ENCODE measurements at regions not wholly inside any gene's neighbourhood (a gene's known extent, or its start where the extent isn't known, plus 50 kb on each side); places are given as distances from the start of the nearest gene placed in this dataset.

DNA sequence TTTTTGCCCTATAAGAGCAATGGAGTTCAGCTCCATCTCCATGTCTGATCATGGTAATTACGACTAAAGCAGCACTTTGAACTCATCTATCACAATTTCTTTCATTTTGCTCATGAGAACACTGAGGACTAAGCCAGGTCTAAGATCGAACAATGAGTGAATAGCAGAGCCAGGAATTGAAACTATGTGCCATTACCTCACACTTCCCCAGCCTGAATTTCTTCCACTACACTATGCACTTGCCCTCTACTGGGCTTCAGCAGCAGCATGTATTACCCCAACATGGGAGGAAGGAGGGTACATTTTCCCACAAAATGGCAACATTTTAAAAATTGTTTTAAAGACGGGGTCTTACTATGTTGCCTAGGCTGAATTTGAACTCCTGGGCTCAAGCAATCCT lies 274.7 kb upstream of the FGF13 start:
- H4K20me1 ChIP-seq (ENCODE audit: insufficient read depth), result no peaks in the 10 kb centered on the region; the same call in 1 of the 2 replicates
- no peak overlapping the region for H3K9ac ChIP-seq (ENCODE audit: low read length)
- H3K36me3 ChIP-seq (ENCODE audit: control insufficient read depth in 1 of 2, insufficient read depth in 2 of 2, low read length in 2 of 2), result no peaks in the 10 kb centered on the region
- RAD21 ChIA-PET (ENCODE audit: low non-redundant PET in 1 of 2, low total read pairs in 2 of 2, uncharacterized antibody in 2 of 2, unreplicated experiment in 2 of 2), result no interaction called here
- no peak overlapping the region for H3K4me3 ChIP-seq (replicated peaks in 1 of 2; ENCODE audit: low read depth in 1 of 2, low read length in 2 of 2)
- intact Hi-C loops (cut with micrococcal nuclease), result no loop called here
- H3K9me2 ChIP-seq (ENCODE audit: insufficient read depth), result no peaks in the 10 kb centered on the region
- CTCF ChIA-PET, result no interaction called here
- no peaks in the 10 kb centered on the region for H3K79me2 ChIP-seq (ENCODE audit: insufficient read depth, low read length)
- H3K4me2 ChIP-seq (ENCODE audit: low read length), result no peak overlapping the region
- H3K4me1 ChIP-seq (ENCODE audit: control insufficient read depth in 1 of 2, insufficient read depth in 2 of 2, low read length in 2 of 2), result no peaks in the 10 kb centered on the region
- no peak for DNase-seq (ENCODE audit: low read depth, low spot score)
- no peak overlapping the region for H3K27ac ChIP-seq (ENCODE audit: low read depth, low read length)
- BruUV-seq (replicated peaks), result no TSS peak
- H2AFZ ChIP-seq (ENCODE audit: low read depth, low read length, poor library complexity, severe bottlenecking), result no peak overlapping the region
- TF ChIP-seq EGR1 (IDR thresholded peaks at IDR 0.05; ENCODE audit: low read depth) (no peak), EZH2 (IDR thresholded peaks at IDR 0.05) (no peak), SIN3A (IDR thresholded peaks at IDR 0.05; ENCODE audit: low read depth) (no peak), CEBPB (IDR thresholded peaks at IDR 0.05; ENCODE audit: low read depth) (no peak), RAD21 (IDR thresholded peaks at IDR 0.05; ENCODE audit: low read depth) (no peak), YY1 (IDR thresholded peaks at IDR 0.05; ENCODE audit: extremely low read depth, insufficient replicate concordance, low read depth, low read length) (no peak), ELF1 (IDR thresholded peaks at IDR 0.05; ENCODE audit: borderline replicate concordance, low read depth) (no peak), SP1 (IDR thresholded peaks at IDR 0.05; ENCODE audit: low read depth) (no peak), ZFX (IDR thresholded peaks at IDR 0.05) (no peak), TCF7L2 (IDR thresholded peaks at IDR 0.05; ENCODE audit: borderline replicate concordance, extremely low read depth, insufficient read depth, insufficient read length) (no peak), JUND (IDR thresholded peaks at IDR 0.05) (no peak), ZNF274 (IDR thresholded peaks at IDR 0.05; ENCODE audit: low read depth, low read length) (no peak)
- TF ChIP-seq, protein P1, sequence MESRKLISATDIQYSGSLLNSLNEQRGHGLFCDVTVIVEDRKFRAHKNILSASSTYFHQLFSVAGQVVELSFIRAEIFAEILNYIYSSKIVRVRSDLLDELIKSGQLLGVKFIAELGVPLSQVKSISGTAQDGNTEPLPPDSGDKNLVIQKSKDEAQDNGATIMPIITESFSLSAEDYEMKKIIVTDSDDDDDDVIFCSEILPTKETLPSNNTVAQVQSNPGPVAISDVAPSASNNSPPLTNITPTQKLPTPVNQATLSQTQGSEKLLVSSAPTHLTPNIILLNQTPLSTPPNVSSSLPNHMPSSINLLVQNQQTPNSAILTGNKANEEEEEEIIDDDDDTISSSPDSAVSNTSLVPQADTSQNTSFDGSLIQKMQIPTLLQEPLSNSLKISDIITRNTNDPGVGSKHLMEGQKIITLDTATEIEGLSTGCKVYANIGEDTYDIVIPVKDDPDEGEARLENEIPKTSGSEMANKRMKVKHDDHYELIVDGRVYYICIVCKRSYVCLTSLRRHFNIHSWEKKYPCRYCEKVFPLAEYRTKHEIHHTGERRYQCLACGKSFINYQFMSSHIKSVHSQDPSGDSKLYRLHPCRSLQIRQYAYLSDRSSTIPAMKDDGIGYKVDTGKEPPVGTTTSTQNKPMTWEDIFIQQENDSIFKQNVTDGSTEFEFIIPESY (IDR thresholded peaks at IDR 0.05; ENCODE audit: extremely low read depth, insufficient replicate concordance, low read length), result no peak
- TF ChIP-seq, protein P2, sequence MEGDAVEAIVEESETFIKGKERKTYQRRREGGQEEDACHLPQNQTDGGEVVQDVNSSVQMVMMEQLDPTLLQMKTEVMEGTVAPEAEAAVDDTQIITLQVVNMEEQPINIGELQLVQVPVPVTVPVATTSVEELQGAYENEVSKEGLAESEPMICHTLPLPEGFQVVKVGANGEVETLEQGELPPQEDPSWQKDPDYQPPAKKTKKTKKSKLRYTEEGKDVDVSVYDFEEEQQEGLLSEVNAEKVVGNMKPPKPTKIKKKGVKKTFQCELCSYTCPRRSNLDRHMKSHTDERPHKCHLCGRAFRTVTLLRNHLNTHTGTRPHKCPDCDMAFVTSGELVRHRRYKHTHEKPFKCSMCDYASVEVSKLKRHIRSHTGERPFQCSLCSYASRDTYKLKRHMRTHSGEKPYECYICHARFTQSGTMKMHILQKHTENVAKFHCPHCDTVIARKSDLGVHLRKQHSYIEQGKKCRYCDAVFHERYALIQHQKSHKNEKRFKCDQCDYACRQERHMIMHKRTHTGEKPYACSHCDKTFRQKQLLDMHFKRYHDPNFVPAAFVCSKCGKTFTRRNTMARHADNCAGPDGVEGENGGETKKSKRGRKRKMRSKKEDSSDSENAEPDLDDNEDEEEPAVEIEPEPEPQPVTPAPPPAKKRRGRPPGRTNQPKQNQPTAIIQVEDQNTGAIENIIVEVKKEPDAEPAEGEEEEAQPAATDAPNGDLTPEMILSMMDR (IDR thresholded peaks at IDR 0.05 in 2 of 3, conservative IDR thresholded peaks at IDR 0.05 in 1 of 3; ENCODE audit: borderline replicate concordance in 1 of 3, insufficient read depth in 1 of 3, low read depth in 2 of 3, low read length in 2 of 3), result no peak
- H3K9me3 ChIP-seq (ENCODE audit: control insufficient read depth in 1 of 2, insufficient read depth in 1 of 2, low read depth in 1 of 2, low read length in 2 of 2), result no peaks in the 10 kb centered on the region
- no peak for ATAC-seq
- POLR2A ChIA-PET, result no interaction called here
- no peaks in the 10 kb centered on the region for H3K27me3 ChIP-seq (ENCODE audit: insufficient read depth, low read length)

Measured in HCT116 (cell line).